Central memory CD8-positive, alpha-beta T cell (primary cell): ENCODE measurements at regions not wholly inside any gene's neighbourhood (a gene's known extent, or its start where the extent isn't known, plus 50 kb on each side); places are given as distances from the start of the nearest gene placed in this dataset.

Experiments
- ATAC-seq: fragments of 150-1000 bp; cut with Tn5 transposase; replicated peaks from 2 replicates; pipeline ENCODE4 v1.10.0; 2022; ENCODE audit warnings: mild to moderate bottlenecking, moderate FRiP score, moderate number of reproducible peaks; ENCODE audit not compliant: poor library complexity, severe bottlenecking; ENCODE audit errors: extremely low read depth
- DNase-seq, 2 donors: peaks; one replicate each; pipeline ENCODE4 v3.0.0; 2021; ENCODE audit warnings: low spot score in 2 of 2
- H3K27ac Mint-ChIP-seq: one replicate; pipeline ENCODE4 v1.8.0; 2022; ENCODE audit warnings: low read depth, mild to moderate bottlenecking, moderate library complexity, mixed read lengths
- H3K27me3 Mint-ChIP-seq: one replicate; pipeline ENCODE4 v1.8.0; 2022; ENCODE audit warnings: mixed read lengths
- H3K36me3 Mint-ChIP-seq: one replicate; pipeline ENCODE4 v1.8.0; 2022; ENCODE audit warnings: mild to moderate bottlenecking, moderate library complexity, mixed read lengths; ENCODE audit not compliant: insufficient read depth
- H3K4me1 Mint-ChIP-seq: one replicate; pipeline ENCODE4 v1.8.0; 2022; ENCODE audit warnings: mixed read lengths
- H3K4me3 Mint-ChIP-seq: one replicate; pipeline ENCODE4 v1.8.0; 2022; ENCODE audit warnings: mild to moderate bottlenecking, moderate library complexity, mixed read lengths
- H3K9me3 Mint-ChIP-seq: one replicate; pipeline ENCODE4 v1.8.0; 2022; ENCODE audit warnings: mixed read lengths

DNA sequence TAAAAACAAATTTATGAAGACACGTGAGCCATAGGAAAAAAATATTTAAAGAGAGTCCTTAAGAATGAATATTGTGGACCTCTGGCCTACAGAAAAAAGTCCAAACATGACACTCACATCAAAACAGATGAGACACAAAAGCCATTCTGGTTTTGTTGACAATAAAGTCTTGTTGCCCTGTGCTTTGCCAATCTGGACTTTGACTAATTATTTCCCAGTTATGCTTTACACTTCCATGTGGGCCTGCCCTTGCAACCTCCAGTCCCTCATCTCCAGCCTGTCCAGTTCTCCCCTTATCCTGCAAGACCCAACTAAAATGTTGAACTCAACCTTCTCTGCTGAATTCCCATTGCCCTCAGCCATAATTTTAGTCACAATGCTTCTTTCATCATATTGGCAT is 184.5 kb upstream of the SERP2 start:
- Mint-ChIP-seq H3K27me3 (no peaks in the 10 kb centered on the region), H3K4me1 (peaks cover 10% of the 10 kb centered on the region), H3K4me3 (no peak overlapping the region), H3K27ac (no peak overlapping the region), H3K9me3 (no peaks in the 10 kb centered on the region), H3K36me3 (no peaks in the 10 kb centered on the region)
- DNase-seq (no peak), ATAC-seq (no peak)

DNA sequence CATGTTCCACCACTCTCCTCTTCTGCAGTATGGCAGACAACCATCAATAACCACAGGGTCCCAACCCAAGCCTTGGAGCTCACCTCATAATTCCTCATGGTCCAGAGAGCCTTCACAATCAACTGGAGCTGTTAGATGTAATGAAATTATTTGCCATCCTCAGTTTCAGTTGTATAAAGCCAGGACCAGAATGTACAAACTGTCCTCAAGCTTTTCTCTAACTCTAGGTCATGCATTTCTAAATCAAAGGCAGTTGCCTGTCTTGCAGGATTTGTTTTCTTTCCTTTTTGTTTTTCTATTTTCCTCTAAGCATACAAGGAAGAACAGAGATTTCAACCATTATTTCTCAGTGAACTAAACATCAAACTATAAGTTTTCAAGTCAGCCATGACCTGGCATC is 182.5 kb upstream of the SERP2 start:
- DNase-seq = no peak
- Mint-ChIP-seq H3K27me3 (no peaks in the 10 kb centered on the region), H3K4me3 (no peak overlapping the region), H3K9me3 (no peaks in the 10 kb centered on the region), H3K27ac (no peak overlapping the region), H3K4me1 (peaks cover 18% of the 10 kb centered on the region), H3K36me3 (no peaks in the 10 kb centered on the region)
- no peak for ATAC-seq

- DNase-seq (no peak), ATAC-seq (peak; percentile 66)
- peaks cover 22% of the 10 kb centered on the region for H3K4me1 Mint-ChIP-seq
- peak overlapping the region; percentile 33 for H3K27ac Mint-ChIP-seq
- no peaks in the 10 kb centered on the region for H3K27me3 Mint-ChIP-seq
- no peaks in the 10 kb centered on the region for H3K9me3 Mint-ChIP-seq
- no peak overlapping the region for H3K4me3 Mint-ChIP-seq
- H3K36me3 Mint-ChIP-seq = no peaks in the 10 kb centered on the region
Measured at GRCh38 chr13:44191504-44192171, 182.0 kb upstream of the SERP2 start.

- Mint-ChIP-seq H3K9me3 (no peaks in the 10 kb centered on the region), H3K4me3 (no peak overlapping the region), H3K27me3 (no peaks in the 10 kb centered on the region), H3K27ac (no peak overlapping the region), H3K4me1 (peaks cover 22% of the 10 kb centered on the region), H3K36me3 (no peaks in the 10 kb centered on the region)
- DNase-seq (no peak), ATAC-seq (no peak)
Measured at GRCh38 chr13:44193731-44194130, 179.9 kb upstream of the SERP2 start.

DNA sequence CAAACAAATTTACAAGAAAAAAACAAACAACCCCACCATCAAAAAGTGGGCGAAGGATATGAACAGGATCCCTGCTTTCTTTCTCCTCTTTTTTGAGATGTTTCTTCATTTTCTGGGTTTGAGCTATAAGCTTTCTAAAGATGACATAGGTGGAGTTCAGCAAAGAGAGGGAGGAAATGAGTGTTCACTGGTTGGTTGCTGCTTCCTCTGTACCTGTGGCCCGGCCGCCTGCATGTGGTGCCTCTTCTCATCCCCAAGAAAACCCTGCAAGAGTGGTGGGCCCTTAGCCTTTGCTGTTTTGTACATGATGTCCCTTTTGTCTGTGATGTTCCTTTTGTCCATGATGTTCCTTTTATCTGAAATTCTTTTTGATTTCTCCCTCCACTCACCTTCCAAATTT is 178.4 kb upstream of the SERP2 start:
- Mint-ChIP-seq H3K27me3 (no peaks in the 10 kb centered on the region), H3K27ac (peak overlapping the region; percentile 77), H3K36me3 (no peaks in the 10 kb centered on the region), H3K4me1 (peaks cover 22% of the 10 kb centered on the region), H3K9me3 (no peaks in the 10 kb centered on the region), H3K4me3 (no peak overlapping the region)
- ATAC-seq = no peak
- DNase-seq = no peak

GRCh38 chr13:44196196-44196751 is 177.3 kb upstream of the SERP2 start:
- Mint-ChIP-seq H3K27ac (no peak overlapping the region), H3K27me3 (no peaks in the 10 kb centered on the region), H3K4me1 (peaks cover 22% of the 10 kb centered on the region), H3K9me3 (no peaks in the 10 kb centered on the region), H3K36me3 (no peaks in the 10 kb centered on the region), H3K4me3 (no peak overlapping the region)
- ATAC-seq = no peak
- DNase-seq = no peak

GRCh38 chr13:44197791-44198770 is 175.5 kb upstream of the SERP2 start:
- H3K4me3 Mint-ChIP-seq = no peak overlapping the region
- ATAC-seq (peak; percentile 33), DNase-seq (no peak)
- no peaks in the 10 kb centered on the region for H3K27me3 Mint-ChIP-seq
- H3K9me3 Mint-ChIP-seq = no peaks in the 10 kb centered on the region
- H3K4me1 Mint-ChIP-seq = peaks cover 12% of the 10 kb centered on the region
- H3K27ac Mint-ChIP-seq = peak overlapping the region; percentile 24
- no peaks in the 10 kb centered on the region for H3K36me3 Mint-ChIP-seq

GRCh38 chr13:44198826-44199225 is 174.8 kb upstream of the SERP2 start:
- Mint-ChIP-seq H3K27me3 (no peaks in the 10 kb centered on the region), H3K36me3 (no peaks in the 10 kb centered on the region), H3K27ac (no peak overlapping the region), H3K4me1 (peaks cover 12% of the 10 kb centered on the region), H3K4me3 (no peak overlapping the region), H3K9me3 (no peaks in the 10 kb centered on the region)
- no peak for ATAC-seq
- no peak for DNase-seq

DNA sequence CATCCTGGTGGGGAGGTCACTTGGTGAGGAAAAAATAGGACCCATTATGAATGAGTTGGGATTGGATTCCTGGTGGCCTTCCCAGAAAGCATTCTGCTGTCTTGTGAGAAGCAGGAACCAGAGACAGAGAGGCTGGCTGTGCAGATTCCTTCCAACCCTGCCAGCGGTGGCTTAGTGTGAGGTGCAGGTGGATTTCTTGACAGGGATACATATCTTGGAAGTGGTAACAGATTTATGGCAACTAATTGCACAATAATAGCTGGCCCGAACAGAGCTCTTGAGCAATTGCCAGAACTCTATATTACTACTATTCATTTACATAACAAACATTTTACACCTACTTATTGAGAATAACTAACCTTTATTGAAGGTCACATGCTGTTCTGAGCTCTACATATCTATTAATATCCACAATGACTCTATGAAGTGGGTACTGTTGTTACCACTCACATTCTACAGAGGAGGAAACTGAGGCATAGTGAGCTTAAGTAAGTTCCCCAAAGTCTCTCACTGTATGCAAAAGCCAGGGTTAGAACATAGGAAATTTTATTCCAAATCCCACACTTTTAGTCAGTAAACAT is 173.9 kb upstream of the SERP2 start:
- DNase-seq (no peak), ATAC-seq (no peak)
- Mint-ChIP-seq H3K4me3 (no peak overlapping the region), H3K4me1 (peaks cover 12% of the 10 kb centered on the region), H3K27me3 (no peaks in the 10 kb centered on the region), H3K9me3 (no peaks in the 10 kb centered on the region), H3K36me3 (no peaks in the 10 kb centered on the region), H3K27ac (no peak overlapping the region)

- H3K27ac Mint-ChIP-seq = no peak overlapping the region
- no peaks in the 10 kb centered on the region for H3K4me1 Mint-ChIP-seq
- no peaks in the 10 kb centered on the region for H3K36me3 Mint-ChIP-seq
- no peak overlapping the region for H3K4me3 Mint-ChIP-seq
- H3K27me3 Mint-ChIP-seq = peaks cover 17% of the 10 kb centered on the region
- H3K9me3 Mint-ChIP-seq = no peaks in the 10 kb centered on the region
- DNase-seq (no peak), ATAC-seq (no peak)
Measured at GRCh38 chr13:44206434-44206833, 167.2 kb upstream of the SERP2 start.

DNA sequence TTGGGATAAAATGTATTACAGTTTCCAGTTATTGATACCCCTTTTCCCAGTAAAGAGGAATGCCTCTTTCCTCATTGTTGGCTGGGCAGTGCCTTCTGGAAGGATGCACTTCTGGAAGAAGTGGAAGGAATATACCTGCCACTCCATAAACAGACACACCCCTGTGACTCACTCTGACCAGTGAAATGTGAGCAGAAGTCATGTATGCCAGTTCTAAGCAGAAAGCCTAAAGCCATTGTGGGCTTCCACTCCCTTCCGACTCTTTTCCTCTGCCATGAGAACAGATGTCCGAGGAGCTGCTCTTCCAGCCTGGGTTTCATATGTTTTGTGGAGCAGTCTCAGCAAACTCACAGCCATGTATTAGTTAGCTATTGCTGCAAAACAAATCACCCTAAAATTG is 166.1 kb upstream of the SERP2 start:
- Mint-ChIP-seq H3K9me3 (no peaks in the 10 kb centered on the region), H3K27me3 (peaks cover 17% of the 10 kb centered on the region), H3K4me3 (no peak overlapping the region), H3K27ac (no peak overlapping the region), H3K4me1 (no peaks in the 10 kb centered on the region), H3K36me3 (no peaks in the 10 kb centered on the region)
- ATAC-seq = no peak
- no peak for DNase-seq

DNA sequence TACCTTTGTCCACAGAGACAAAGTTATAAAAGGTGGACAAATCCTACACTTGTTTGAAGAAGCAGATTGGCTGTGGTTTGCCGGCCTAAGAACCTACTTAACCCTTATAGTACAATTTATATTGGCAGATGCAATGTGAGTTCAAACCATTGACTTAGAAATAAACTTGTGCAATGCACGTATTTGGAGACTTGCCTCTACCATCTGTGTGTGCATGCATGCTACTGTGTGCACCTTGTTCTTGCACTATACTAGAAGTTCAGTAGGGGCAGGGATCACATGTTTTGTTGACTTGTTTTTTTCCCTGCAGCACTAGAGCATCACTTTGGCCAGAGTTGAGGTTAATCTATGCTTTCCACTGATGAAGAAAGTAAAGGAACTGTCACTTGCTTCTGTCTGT is 163.1 kb upstream of the SERP2 start:
- Mint-ChIP-seq H3K27ac (no peak overlapping the region), H3K36me3 (no peaks in the 10 kb centered on the region), H3K4me1 (no peaks in the 10 kb centered on the region), H3K27me3 (peaks cover 15% of the 10 kb centered on the region), H3K4me3 (no peak overlapping the region), H3K9me3 (no peaks in the 10 kb centered on the region)
- no peak for ATAC-seq
- no peak for DNase-seq
